ENCODE measurements at regions not wholly inside any gene's neighbourhood (a gene's known extent, or its start where the extent isn't known, plus 50 kb on each side); places are given as distances from the start of the nearest gene placed in this dataset.

GRCh38 chr15:45885801-45886200 is 251.0 kb downstream of the SQOR start:
- TF ChIP-seq CTCF (IDR thresholded peaks at IDR 0.05) (no peak), POLR2A (IDR thresholded peaks at IDR 0.05) (no peak)

Measured in thyroid gland (tissue), 4 donors.